Ureter (tissue), 1 donor: ENCODE measurements at regions not wholly inside any gene's neighbourhood (a gene's known extent, or its start where the extent isn't known, plus 50 kb on each side); places are given as distances from the start of the nearest gene placed in this dataset.
"Not testable (repeated sequence)": the region's sequence is repeated elsewhere in the genome, so short reads cannot be mapped to it uniquely, and the experiment has no call there.

Experiments
- DNase-seq: peaks from one replicate; pipeline ENCODE4 v3.0.0-alpha.2; 2020; ENCODE audit warnings: low spot score
- donor health status: DM: yes; HTN: yes; CAD: no.

DNA sequence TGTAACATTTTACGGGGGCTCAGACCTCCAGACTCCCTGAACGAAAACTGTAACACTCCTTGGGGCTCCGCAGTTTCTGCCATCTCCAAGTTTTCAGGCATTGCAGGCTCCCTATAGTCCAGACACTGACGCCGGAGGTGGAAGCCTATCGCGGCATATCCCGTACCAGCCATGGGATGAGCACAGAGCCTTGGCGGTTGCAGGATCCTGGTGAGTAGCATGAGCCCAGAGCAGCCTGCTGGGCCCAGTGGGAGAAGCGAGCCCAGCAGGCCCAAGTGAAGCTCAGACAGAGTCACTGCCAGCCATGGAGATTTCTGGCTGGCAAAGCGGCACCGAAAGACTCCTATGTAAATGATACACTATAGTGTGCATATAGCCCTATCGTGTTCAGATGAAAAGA is 446.8 kb downstream of the COL11A1 start:
- no peak for DNase-seq

DNA sequence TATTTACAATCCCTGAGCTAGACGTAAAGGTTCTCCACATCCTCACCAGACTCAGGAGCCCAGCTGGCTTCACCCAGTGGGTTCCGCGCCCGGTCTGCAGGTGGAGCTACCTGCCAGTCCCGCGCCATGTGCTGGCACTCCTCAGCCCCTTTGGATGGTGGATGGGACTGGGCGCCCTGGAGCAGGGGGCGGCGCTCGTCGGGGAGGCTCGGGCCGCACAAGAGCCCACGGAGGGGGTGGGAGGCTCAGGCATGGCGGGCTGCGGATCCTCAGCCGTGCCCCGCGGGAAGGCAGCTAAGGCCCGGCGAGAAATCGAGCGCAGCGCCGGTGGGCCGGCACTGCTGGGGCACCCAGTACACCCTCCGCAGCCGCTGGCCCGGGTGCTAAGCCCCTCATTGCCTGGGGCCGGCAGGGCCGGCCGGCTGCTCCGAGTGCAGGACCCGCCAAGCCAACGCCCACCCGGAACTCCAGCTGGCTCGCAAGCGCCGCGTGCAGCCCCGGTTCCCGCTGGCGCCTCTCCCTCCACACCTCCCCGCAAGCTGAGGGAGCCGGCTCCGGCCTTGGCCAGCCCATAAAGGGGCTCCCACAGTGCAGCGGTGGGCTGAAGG is 448.3 kb downstream of the COL11A1 start:
- DNase-seq: not testable (repeated sequence)

DNA sequence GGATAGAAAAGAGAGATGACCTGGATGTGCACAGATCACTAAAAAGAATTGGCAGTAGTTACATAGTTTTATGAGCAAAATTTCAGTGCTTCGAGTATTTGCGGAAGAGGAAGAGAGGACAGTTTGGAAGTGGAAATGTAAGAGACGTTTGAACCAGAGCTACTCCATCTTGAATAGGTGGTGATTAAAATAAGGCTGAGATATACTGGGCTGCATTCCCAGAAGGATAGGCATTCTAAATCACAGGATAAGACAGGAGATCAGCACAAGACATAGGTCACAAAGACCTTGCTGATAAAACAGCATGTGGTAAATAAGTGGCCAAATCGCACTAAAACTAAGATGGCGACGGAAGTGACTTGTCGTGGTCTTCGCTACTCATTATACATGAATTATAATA is 453.3 kb downstream of the COL11A1 start:
- DNase-seq: no peak

DNA sequence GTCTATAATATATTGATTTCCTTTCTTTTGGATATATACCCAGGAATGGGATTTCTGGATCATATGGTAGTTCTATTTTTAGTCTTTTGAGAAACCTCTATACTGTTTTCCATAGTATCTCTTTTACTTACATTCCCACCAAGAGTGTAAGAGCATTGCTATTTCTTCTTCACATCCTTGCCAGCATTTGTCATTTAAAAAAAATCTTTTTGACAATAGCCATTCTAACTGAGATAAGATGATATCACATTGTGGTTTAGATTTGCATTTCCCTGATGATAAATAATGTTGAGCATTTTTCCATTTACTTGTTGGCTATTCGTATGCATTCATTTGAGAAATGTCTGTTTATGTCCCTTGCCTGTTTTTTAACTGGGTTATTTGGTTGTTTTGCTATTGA is 467.4 kb downstream of the COL11A1 start:
- DNase-seq: no peak

DNA sequence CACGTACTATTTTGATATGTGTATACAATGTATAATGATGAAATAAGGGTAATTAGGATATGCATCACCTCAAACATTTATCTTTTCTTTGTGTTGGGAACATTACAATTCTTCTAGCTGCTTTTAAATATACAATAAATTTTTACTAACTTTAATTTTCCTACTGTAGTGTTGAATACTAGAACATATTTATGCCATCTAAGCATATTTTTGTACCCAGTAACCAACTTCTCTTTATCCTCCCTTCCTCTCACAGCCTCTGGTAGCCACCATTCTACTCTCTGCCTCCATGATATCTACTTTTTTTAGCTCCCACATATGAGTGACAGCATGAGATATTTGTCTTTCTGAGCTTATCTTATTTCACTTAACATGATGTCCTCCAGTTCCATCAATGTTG is 468.0 kb downstream of the COL11A1 start:
- DNase-seq: no peak

DNA sequence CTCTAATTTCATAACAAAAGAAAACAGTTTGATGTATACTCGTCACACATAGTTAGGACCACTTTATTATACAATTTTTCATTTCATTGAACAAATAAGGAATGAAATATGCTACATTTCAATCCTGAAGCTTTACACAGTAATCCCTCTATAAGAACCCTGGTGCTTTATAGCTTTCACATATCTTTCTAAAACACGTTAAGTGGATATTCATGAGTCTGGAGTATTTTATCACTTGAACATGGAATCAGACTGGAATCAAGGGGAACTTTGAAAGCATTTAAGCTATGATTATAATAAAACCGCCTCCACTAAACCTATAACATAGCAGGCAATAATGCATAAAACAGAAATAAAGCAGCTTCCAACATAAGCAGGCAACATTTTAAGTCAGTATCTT is 476.6 kb downstream of the COL11A1 start:
- DNase-seq: no peak

DNA sequence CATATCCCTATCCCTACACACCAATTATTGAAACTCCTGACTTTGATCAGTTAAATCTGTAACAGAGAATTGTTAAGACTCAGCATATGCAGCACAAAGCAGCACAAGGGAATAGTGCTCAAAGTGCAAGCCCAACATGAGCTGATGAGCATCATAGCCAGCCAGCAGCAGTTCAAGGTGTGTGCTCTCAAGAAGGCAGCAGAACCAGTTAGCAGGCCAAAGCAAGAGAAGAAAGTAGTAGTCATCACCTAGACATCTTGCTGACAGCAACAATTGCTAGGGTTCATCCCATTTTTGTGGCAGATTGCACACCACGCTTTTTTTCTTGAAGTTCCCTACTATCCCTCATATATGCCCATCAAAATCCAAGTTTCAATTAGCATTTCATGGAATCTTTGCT is 478.3 kb downstream of the COL11A1 start:
- DNase-seq: no peak

DNA sequence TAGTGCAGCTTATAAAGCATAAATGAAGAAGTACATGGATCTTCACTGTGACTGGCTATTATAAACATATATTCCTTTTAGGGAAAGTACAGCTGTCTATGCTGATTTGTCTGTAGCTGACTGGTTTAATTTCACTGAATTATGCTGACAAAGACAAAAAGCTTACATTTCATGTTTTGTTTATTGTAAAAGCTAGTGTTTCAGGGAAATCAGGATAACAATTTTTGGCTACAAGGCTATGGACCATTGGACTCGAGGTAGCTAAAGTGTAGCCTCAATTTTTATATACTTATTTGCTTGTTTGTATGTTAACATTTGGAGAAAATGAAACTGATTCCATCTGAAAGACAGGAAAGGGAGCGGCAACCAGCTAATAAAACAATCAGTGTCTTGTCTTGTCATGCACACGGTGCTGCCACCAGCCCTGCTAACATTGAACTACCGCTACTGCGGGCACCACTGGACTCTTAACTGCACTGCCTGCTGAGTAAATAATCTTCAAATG is 480.2 kb downstream of the COL11A1 start:
- DNase-seq: no peak

DNA sequence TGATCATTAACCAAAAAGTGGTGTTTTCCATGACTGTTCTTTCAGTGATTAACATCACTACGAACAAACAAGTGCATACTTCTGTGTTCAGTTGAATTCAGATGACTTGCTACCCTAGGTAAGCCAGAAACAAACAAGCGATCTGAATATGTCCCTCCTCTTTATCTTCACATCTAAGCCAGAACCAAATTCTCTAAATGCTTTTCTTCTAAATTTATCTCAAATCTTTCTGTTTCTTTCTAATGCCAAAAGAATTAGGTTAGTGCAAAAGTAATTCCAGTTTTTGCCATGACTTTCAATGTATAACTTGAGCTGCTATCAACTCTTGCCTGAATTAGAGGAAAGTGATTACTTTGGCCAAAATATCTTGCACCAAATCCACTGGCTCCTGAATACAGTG is 481.2 kb downstream of the COL11A1 start:
- no peak for DNase-seq

DNA sequence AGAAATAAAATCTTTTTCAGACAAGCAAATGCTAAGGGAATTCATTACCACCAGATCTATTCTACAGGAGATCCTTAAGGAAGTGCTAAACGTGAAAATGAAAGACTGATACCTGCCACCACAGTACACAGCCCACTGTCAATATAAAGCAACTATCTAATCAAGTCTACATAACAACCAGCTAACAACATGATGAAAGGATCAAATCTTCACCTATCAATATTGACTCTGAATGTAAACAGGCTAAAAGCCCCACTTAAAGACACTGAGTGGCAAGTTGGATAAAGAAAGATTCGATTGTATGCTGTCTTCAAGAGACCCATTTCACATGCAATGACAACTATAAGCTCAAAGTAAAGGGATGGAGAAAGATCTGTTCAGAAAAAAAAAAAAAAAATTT is 492.4 kb downstream of the COL11A1 start:
- DNase-seq: no peak

DNA sequence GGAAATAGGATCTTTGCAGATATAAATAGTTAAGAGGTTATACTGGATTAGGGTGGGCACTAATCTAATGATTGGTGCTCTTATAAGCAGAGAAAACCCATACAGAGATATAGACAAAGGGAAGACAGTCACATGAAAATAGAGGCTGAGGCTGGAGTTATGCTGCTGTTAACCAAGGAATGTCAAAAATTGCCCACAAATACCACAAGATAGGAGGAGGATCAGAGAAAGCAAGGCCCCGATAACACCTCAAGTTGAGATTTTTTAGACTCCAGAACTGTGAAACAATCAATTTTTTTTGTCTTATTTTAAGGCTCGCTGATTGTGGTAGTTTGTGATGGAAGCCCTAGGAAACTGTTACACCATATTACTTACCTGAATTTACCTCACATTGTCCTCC is 513.2 kb downstream of the COL11A1 start:
- DNase-seq: no peak

DNA sequence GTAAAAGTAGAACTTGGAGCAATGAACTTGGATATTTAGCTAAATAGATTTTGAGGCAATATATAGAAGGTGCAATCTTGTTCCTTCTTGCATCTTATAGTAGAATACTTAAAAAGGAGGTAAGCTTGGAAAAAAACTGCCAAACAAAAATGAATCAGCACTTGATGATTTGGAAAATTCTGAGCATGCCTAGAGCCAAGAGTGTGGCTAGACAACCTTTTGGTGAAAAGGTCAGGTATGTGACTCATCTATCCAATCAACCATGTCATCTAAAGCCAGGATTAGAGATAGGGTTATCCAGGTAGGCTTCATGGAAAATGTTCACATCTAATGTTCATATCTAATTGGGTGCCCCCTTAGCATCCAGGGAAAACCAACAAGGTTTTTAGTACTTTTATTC is 515.0 kb downstream of the COL11A1 start:
- no peak for DNase-seq

DNA sequence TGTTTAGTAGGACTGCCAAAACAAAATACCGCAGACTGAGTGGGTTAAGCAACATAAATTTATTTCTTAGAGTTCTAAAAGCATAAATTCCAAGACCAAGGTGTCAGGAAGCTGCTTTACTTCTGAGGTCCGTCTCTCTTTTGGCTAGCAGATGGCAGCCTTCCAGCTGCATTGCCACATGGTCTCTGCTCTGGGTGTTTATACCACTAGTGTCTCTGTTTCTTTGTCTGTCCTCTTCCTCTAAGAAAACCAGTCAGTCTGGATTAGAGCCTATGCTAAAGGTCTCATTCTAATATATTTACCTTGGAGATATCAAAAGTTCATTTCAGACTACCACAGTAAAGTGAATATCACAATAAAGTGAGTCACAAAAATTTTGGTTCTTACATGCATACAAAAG is 519.8 kb downstream of the COL11A1 start:
- DNase-seq: peak; percentile 43

DNA sequence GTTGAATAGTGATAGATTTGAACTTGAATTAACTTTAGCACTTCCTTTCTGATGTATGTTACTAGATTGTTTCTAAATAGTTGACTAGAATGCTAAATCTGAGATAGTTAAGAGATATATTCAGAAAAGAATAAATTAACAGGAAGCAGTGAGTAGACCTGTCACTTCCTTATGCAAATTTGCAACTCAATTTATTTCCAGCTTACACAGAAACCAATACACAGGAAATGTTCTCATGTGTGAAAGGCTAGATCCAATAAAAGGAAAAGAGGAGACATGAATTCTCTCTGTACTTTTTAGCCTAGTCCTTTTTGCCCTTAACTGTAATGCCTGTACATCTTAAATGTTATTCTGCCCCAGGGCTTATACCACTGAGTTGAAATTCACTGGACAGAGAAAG is 522.3 kb downstream of the COL11A1 start:
- no peak for DNase-seq

DNA sequence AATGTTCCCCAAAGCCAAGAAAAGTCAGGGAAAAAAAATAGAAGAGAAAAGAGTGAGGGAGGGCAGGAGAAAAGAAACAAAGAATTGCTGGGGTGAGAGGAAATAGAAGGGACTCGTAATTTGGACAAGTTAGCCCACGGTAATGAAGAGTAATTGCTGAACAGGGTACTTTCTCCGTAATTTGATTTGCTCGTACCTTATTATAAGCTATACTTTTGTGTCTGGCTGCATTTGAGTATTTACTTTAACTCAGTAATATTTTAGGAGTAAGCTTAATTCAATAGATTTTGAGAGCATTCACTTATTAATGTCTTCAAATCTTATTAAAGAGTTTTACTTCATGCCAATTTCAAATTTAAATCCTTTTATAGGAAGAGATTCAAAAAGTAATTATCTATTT is 527.5 kb downstream of the COL11A1 start:
- no peak for DNase-seq

DNA sequence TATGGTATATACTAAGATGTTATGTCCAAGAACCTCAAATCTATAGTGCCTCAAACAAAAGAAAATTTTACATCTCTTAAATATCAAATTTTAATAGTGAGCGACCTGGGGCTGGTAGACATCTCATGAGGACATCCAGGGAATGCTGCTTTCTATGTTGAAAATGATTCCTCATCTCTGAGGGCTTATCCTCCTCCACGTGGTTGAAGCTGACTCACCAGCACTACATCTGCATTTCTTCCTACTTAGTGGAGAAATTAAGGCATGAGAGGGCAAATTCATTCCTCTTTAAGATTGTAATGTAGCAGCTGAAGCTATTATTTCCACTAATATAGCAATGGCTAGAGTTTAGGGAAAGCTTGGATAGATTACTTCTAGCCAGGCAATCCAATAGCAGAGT is 529.5 kb downstream of the COL11A1 start:
- DNase-seq: no peak

DNA sequence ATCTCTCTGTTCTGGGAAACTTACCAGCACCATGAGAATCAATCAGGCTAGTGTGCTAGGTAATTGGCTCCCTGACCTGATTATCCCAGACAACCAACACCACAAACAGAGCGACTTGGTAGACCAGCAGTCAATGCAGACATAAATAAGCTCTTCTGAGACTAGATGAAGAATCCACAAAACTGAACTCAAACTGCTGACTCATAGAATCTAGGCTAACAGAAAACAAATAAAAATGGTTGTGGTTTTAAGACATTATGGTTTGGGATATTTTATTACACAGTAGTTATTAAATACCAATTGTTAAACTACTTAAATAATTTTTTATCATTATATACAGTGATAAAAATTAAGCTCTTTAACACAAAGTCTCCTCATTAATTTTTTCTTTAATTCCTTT is 535.7 kb downstream of the COL11A1 start:
- DNase-seq: no peak

DNA sequence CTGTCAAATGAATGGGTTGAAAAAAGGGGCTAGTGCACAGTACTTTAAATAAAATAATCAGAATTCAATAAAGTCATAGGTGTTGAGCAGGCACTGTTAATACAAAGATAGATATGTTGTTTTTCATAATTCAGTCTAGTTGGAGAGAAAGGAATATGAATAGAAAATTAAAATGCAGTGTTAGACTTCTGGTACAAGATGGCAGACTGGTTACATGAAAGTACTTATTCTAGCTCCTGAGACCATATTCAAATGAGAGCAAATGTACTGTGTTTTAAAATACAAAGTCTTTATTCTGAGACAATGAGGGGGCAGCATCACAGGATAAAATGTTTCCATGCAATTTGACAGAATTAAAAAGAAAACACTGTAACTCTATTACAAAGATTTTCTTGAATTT is 542.1 kb downstream of the COL11A1 start:
- no peak for DNase-seq

DNA sequence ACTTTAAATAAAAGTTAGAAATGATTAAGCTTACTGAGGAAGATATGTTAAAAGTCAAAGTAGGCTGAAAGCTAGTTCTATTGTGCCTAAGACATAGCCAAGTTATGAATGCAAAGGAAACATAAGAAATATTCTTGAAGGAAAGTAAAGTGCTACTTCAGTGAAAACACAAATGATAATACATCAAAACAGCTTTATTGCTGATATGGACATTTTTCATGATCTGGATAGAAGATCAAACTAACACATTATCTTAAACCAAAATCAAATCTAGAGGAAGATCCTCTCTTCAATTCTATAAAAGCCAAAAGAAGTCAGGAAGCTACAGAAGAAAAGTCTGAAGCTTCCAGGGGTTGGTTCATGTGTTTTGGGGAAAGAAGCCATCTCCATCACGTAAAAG is 545.9 kb downstream of the COL11A1 start:
- DNase-seq: no peak

DNA sequence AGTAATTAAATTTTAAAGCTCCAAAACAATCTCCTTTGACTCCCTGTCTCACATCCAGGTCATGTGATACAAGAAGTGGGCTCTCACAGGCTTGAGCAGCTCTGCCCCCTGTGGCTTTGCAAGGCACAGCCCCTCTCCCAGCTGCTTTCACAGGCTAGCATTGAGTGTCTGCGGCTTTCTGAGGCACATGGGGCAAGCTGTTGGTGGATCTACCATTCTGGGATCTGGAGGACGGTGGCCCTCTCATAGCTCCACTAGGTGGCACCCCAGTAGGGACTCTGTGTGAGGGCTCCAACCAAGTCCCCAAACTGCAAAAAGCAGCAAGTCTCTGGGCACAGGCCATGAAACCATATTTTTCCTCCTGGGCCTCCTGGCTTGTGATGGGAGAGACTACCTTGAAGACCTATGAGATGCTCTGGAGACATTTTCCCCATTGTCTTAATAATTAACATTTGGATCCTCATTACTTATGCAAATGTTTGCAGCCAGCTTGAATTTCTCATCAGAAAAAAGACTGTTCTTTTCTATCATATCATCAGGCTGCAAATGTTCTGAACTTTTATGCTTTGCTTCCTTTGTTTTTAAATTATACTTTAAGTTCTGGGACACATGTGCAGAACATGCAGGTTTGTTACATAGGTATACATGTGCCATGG is 554.1 kb upstream of the OLFM3 start:
- DNase-seq: no peak

DNA sequence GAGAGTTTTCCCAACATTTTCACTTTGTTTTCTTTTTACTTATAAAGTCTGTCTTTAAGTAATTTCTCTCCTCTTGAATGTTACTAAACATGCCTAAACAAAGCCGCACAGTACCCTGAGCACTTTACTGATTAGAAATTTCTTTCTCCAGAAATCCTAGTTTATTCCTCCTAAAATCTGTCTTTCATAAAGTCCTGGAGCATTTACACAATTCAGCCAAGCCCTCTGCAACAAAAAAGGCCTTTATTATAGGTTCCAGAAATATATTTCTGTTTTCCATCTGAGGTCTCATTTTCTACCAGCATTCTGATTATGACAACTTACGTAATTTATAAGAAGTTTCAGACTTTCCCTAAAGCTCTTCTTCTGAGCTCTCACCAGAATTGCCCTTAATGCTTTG is 549.5 kb upstream of the OLFM3 start:
- no peak for DNase-seq

DNA sequence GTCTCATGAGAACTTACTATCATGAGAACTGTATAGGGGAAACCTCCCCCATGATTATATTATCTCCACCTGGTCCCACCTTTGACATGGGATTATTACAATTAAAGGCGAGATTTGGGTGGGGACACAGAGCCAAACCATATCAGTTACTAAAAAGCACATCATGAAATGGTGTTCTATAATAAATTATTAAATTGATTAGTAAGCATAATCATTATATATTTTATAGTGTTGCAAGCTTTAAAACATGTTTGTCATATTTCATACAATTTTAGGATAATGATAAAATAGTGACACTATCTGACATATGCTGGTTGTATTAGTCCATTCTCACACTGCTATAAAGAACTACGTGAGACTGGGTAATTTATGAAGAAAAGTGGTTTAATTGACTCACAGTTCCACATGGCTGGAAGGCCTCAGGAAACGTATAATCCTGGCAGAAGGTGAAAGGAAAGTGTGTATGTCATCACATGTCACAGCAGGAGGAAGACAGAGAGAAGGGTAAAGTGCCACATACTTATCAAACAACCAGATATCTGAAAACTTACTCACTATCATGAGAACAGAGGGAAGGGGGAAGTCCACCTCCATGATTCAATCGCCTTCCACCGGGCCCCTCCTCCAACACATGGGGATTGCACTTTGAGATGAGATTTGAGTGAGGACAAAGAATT is 539.2 kb upstream of the OLFM3 start:
- DNase-seq: no peak

DNA sequence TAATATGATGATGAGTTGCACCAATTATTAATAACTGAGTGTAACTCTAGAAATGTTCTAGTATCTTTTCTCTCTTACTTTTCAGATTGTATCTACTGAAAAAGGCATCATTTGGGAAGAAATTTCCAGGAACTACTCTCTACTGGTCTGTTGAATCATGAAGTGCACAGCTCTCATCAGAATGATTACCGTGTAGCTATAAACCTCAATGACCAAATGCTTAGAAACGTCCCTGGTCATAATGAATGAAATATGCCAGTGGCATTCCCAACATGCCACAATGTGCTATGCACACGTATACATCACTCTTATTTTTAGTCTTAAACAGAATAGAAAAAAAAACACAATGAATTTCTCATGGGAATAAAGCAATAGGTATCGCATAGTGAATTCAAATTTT is 534.3 kb upstream of the OLFM3 start:
- DNase-seq: no peak
